ENCODE measurements at regions not wholly inside any gene's neighbourhood (a gene's known extent, or its start where the extent isn't known, plus 50 kb on each side); places are given as distances from the start of the nearest gene placed in this dataset.

- no peak for DNase-seq (ENCODE audit: low spot score)
- ATAC-seq (ENCODE audit: low FRiP score) = no peak
- TF ChIP-seq CTCF (IDR thresholded peaks at IDR 0.05) = no peak
Measured at GRCh38 chr12:115140981-115141655, 457.1 kb upstream of the TBX3 start.

GRCh38 chr12:115137812-115138521, 454.0 kb upstream of the TBX3 start:
- no peak for DNase-seq (ENCODE audit: low spot score)
- no peak for ATAC-seq (ENCODE audit: low FRiP score)
- no peak for TF ChIP-seq CTCF (IDR thresholded peaks at IDR 0.05)

GRCh38 chr12:115135800-115136211, 451.8 kb upstream of the TBX3 start:
- TF ChIP-seq CTCF (IDR thresholded peaks at IDR 0.05) = no peak
- DNase-seq (ENCODE audit: low spot score) (no peak), ATAC-seq (ENCODE audit: low FRiP score) (no peak)

- no peak for TF ChIP-seq CTCF (IDR thresholded peaks at IDR 0.05)
- ATAC-seq (ENCODE audit: low FRiP score) = no peak
- no peak for DNase-seq (ENCODE audit: low spot score)
Measured at GRCh38 chr12:115134298-115134697, 450.3 kb upstream of the TBX3 start.

- DNase-seq (ENCODE audit: low spot score) (no peak), ATAC-seq (ENCODE audit: low FRiP score) (no peak)
- TF ChIP-seq CTCF (IDR thresholded peaks at IDR 0.05) = no peak
Measured at GRCh38 chr12:115132905-115133304, 448.9 kb upstream of the TBX3 start.

GRCh38 chr12:115132145-115132544, 448.2 kb upstream of the TBX3 start:
- no peak for TF ChIP-seq CTCF (IDR thresholded peaks at IDR 0.05)
- no peak for DNase-seq (ENCODE audit: low spot score)
- ATAC-seq (ENCODE audit: low FRiP score) = no peak

GRCh38 chr12:115129727-115130126, 445.8 kb upstream of the TBX3 start:
- TF ChIP-seq CTCF (IDR thresholded peaks at IDR 0.05) = no peak
- ATAC-seq (ENCODE audit: low FRiP score) (no peak), DNase-seq (ENCODE audit: low spot score) (no peak)

Measured in omental fat pad (tissue), 3 donors.